GM23338 (cell line): ENCODE measurements at regions not wholly inside any gene's neighbourhood (a gene's known extent, or its start where the extent isn't known, plus 50 kb on each side); places are given as distances from the start of the nearest gene placed in this dataset.

Source experiments
- ATAC-seq: fragments of 200-7000 bp; cut with Tn5 transposase; 3 replicates; pipeline ENCODE4 v1.9.1; 2020
- DNase-seq: peaks from one replicate; pipeline ENCODE4 v3.0.0-alpha.2; 2015; ENCODE audit warnings: low spot score
- H2AFZ ChIP-seq: fragments of 200-600 bp; sonication (generic); 2 replicates; pipeline ENCODE4 v1.8.0; 2016; ENCODE audit warnings: antibody characterized with exemption, mild to moderate bottlenecking, moderate library complexity
- H3F3A ChIP-seq: fragments of 200-600 bp; sonication (generic); replicated peaks from 2 replicates; pipeline ENCODE4 v1.8.0; 2017; ENCODE audit warnings: antibody characterized with exemption, mixed run types, low read depth
- H3K27ac ChIP-seq: fragments of 200-600 bp; sonication (generic); 2 replicates; pipeline ENCODE4 v1.6.1; 2016; ENCODE audit warnings: low read depth
- H3K27me3 ChIP-seq: fragments of 200-600 bp; sonication (generic); 2 replicates; pipeline ENCODE4 v1.8.0; 2016; ENCODE audit warnings: mild to moderate bottlenecking, mixed run types, moderate library complexity; ENCODE audit not compliant: insufficient read depth
- H3K36me3 ChIP-seq: fragments of 200-600 bp; sonication (generic); 2 replicates; pipeline ENCODE4 v1.8.0; 2016; ENCODE audit warnings: mild to moderate bottlenecking; ENCODE audit not compliant: insufficient read depth
- H3K4me1 ChIP-seq: fragments of 200-600 bp; sonication (generic); 2 replicates; pipeline ENCODE4 v1.8.0; 2016; ENCODE audit warnings: mild to moderate bottlenecking, moderate library complexity; ENCODE audit not compliant: insufficient read depth
- H3K4me2 ChIP-seq: fragments of 200-600 bp; sonication (generic); 2 replicates; pipeline ENCODE4 v1.7.1; 2017; ENCODE audit warnings: mixed run types
- H3K4me3 ChIP-seq: fragments of 200-600 bp; sonication (generic); 2 replicates; pipeline ENCODE4 v1.6.1; 2016; ENCODE audit warnings: mixed run types
- H3K79me2 ChIP-seq: fragments of 200-600 bp; sonication (generic); replicated peaks from 2 replicates; pipeline ENCODE4 v1.8.0; 2017; ENCODE audit warnings: mild to moderate bottlenecking; ENCODE audit not compliant: insufficient read depth
- H3K9me2 ChIP-seq: fragments of 200-600 bp; sonication (generic); 2 replicates; pipeline ENCODE4 v1.8.0; 2017; ENCODE audit not compliant: insufficient read depth
- H4K20me1 ChIP-seq: fragments of 200-600 bp; sonication (generic); replicated peaks from 2 replicates; pipeline ENCODE4 v1.8.0; 2017; ENCODE audit warnings: mild to moderate bottlenecking; ENCODE audit not compliant: insufficient read depth
- H3K27ac Mint-ChIP-seq: 2 replicates; pipeline ENCODE4 v1.8.0; 2020; ENCODE audit warnings: inconsistent platforms, mild to moderate bottlenecking, moderate library complexity, mixed read lengths
- H3K27me3 Mint-ChIP-seq: 3 replicates; pipeline ENCODE4 v1.8.0; 2022; ENCODE audit warnings: low read depth, mild to moderate bottlenecking, moderate library complexity, mixed read lengths, inconsistent platforms; ENCODE audit not compliant: insufficient read depth, poor library complexity
- H3K36me3 Mint-ChIP-seq: 3 replicates; pipeline ENCODE4 v1.8.0; 2021; ENCODE audit warnings: low read depth, mild to moderate bottlenecking, inconsistent platforms, moderate library complexity, mixed read lengths
- H3K4me1 Mint-ChIP-seq: 3 replicates; pipeline ENCODE4 v1.8.0; 2020; ENCODE audit warnings: mild to moderate bottlenecking, inconsistent platforms, mixed read lengths
- H3K4me3 Mint-ChIP-seq: 3 replicates; pipeline ENCODE4 v1.8.0; 2021; ENCODE audit warnings: moderate library complexity, mild to moderate bottlenecking, inconsistent platforms, mixed read lengths
- H3K9me3 Mint-ChIP-seq: 3 replicates; pipeline ENCODE4 v1.8.0; 2020; ENCODE audit warnings: moderate library complexity, mild to moderate bottlenecking, inconsistent platforms, mixed read lengths
- CREB1 ChIP-seq: fragments of 250-450 bp; sonication (Bioruptor Pico); IDR thresholded peaks from 2 replicates; pipeline ENCODE4 v1.5.0; 2020; ENCODE audit warnings: low read depth, mild to moderate bottlenecking, moderate library complexity
- CTCF ChIP-seq, 2 experiments: fragments of 200-600 bp in 1 of 2; sonication (generic) in 1 of 2; conservative IDR thresholded peaks; 2 replicates each; pipeline versions ENCODE4 v1.5.1 to v1.6.1; 2016 to 2017; ENCODE audit warnings: antibody characterized with exemption in 2 of 2, low read depth in 2 of 2, mild to moderate bottlenecking in 2 of 2, moderate library complexity in 1 of 2
- ETS1 ChIP-seq: IDR thresholded peaks from 2 replicates; pipeline ENCODE4 v1.6.1; 2016; ENCODE audit warnings: antibody characterized with exemption
- EZH2 ChIP-seq: fragments of 200-600 bp; sonication (generic); IDR thresholded peaks from one replicate; pipeline ENCODE4 v1.8.0; 2017; ENCODE audit warnings: antibody characterized with exemption, mild to moderate bottlenecking, low read depth; ENCODE audit not compliant: unreplicated experiment
- EZH2phosphoT487 ChIP-seq: fragments of 200-600 bp; sonication (generic); IDR thresholded peaks from one replicate; pipeline ENCODE4 v1.8.1; 2018; ENCODE audit warnings: antibody characterized with exemption; ENCODE audit not compliant: unreplicated experiment
- JUNB ChIP-seq: IDR thresholded peaks from one replicate; pipeline ENCODE4 v1.6.1; 2016; ENCODE audit warnings: antibody characterized with exemption; ENCODE audit not compliant: unreplicated experiment
- NANOG ChIP-seq: IDR thresholded peaks from 2 replicates; pipeline ENCODE4 v1.6.1; 2016; ENCODE audit warnings: antibody characterized with exemption, borderline replicate concordance
- POLR2AphosphoS5 ChIP-seq: IDR thresholded peaks from 2 replicates; pipeline ENCODE4 v1.6.1; 2016; ENCODE audit warnings: antibody characterized with exemption, low read depth
- REST ChIP-seq: IDR thresholded peaks from one replicate; pipeline ENCODE4 v1.6.1; 2018; ENCODE audit warnings: antibody characterized with exemption; ENCODE audit not compliant: unreplicated experiment
- ZNF114 ChIP-seq: fragments of 250-450 bp; sonication (Bioruptor Pico); IDR thresholded peaks from 2 replicates; pipeline ENCODE4 v1.5.0; 2020; ENCODE audit warnings: mild to moderate bottlenecking, moderate library complexity
- ZNF331 ChIP-seq: fragments of 250-450 bp; sonication (Bioruptor Pico); IDR thresholded peaks from 2 replicates; pipeline ENCODE4 v1.5.0; 2020; ENCODE audit warnings: low read depth, mild to moderate bottlenecking, moderate library complexity
- ZNF462 ChIP-seq: fragments of 250-450 bp; sonication (Bioruptor Pico); IDR thresholded peaks from 2 replicates; pipeline ENCODE4 v1.5.0; 2020; ENCODE audit warnings: mild to moderate bottlenecking, moderate library complexity

GRCh38 chr2:21993002-21993401, 869.2 kb downstream of the TDRD15 start (continued):
- no peak for TF ChIP-seq ZNF462
- no peak for TF ChIP-seq POLR2AphosphoS5
- TF ChIP-seq EZH2phosphoT487 = no peak
- TF ChIP-seq NANOG = no peak

GRCh38 chr2:21996339-21996738, 872.6 kb downstream of the TDRD15 start:
- Histone ChIP-seq H2AFZ (no peak overlapping the region), H3F3A (no peaks in the 10 kb centered on the region), H3K36me3 (no peaks in the 10 kb centered on the region), H3K9me2 (no peaks in the 10 kb centered on the region), H3K27ac (no peak overlapping the region), H3K4me1 (no peaks in the 10 kb centered on the region), H3K79me2 (no peaks in the 10 kb centered on the region), H4K20me1 (no peaks in the 10 kb centered on the region), H3K4me2 (no peak overlapping the region), H3K4me3 (no peak overlapping the region), H3K27me3 (no peaks in the 10 kb centered on the region)
- H3K27ac Mint-ChIP-seq = no peak overlapping the region
- H3K27me3 Mint-ChIP-seq = peaks cover 4% of the 10 kb centered on the region
- no peak overlapping the region for H3K4me3 Mint-ChIP-seq
- DNase-seq (no peak), ATAC-seq (no peak)
- TF ChIP-seq EZH2phosphoT487 (no peak), REST (no peak), CREB1 (CRISPR knock-in tag) (no peak), ZNF114 (CRISPR knock-in tag) (no peak), ZNF331 (CRISPR knock-in tag) (no peak), ETS1 (no peak), JUNB (no peak), EZH2 (no peak), CTCF (conservative IDR thresholded peaks at IDR 0.05; ENCODE audit: low read depth in 2 of 2) (no peak)
- H3K9me3 Mint-ChIP-seq = peaks cover 30% of the 10 kb centered on the region
- no peaks in the 10 kb centered on the region for H3K4me1 Mint-ChIP-seq
- H3K36me3 Mint-ChIP-seq = peaks cover 20% of the 10 kb centered on the region
